ENCODE measurements at regions not wholly inside any gene's neighbourhood (a gene's known extent, or its start where the extent isn't known, plus 50 kb on each side); places are given as distances from the start of the nearest gene placed in this dataset.
A peak's percentile ranks its signal among the peaks of the same experiment; 100 is the strongest.

GRCh38 chr4:124530464-124531077 is 182.0 kb downstream of the ANKRD50 start:
- Mint-ChIP-seq H3K4me1 (peaks cover 31% of the 10 kb centered on the region), H3K36me3 (no peaks in the 10 kb centered on the region), H3K9me3 (no peaks in the 10 kb centered on the region), H3K27me3 (ENCODE audit: low read depth) (no peaks in the 10 kb centered on the region), H3K27ac (no peak overlapping the region), H3K4me3 (no peak overlapping the region)
- ATAC-seq = no peak
- TF ChIP-seq GABPB1 (CRISPR knock-in tag; IDR thresholded peaks at IDR 0.05) = peak; percentile 85
- TF ChIP-seq, protein P1, sequence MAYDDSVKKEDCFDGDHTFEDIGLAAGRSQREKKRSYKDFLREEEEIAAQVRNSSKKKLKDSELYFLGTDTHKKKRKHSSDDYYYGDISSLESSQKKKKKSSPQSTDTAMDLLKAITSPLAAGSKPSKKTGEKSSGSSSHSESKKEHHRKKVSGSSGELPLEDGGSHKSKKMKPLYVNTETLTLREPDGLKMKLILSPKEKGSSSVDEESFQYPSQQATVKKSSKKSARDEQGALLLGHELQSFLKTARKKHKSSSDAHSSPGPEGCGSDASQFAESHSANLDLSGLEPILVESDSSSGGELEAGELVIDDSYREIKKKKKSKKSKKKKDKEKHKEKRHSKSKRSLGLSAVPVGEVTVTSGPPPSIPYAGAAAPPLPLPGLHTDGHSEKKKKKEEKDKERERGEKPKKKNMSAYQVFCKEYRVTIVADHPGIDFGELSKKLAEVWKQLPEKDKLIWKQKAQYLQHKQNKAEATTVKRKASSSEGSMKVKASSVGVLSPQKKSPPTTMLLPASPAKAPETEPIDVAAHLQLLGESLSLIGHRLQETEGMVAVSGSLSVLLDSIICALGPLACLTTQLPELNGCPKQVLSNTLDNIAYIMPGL (CRISPR knock-in tag; IDR thresholded peaks at IDR 0.05) = no peak
- ChIA-PET POLR2A (no interaction called here), CTCF (no interaction called here)
- DNase-seq (ENCODE audit: low spot score) = no peak

DNA sequence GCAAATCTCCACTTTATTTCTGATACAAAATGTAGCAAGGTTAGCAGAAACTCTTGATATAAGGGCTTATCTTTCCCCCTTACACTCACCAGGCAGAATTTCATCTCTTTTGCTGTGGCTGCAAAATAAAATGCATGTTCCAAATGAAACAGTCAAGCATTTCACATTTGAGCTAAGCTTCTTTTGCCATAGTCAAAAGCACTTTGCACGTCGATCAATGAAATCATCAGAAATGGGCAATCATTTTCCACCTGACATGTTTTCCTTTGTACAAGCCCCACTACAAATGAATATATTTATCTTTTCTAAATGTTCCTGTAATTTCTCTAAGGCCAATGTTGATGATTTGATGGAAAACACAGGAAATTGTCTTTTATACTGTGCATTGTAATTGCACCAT is 178.4 kb downstream of the ANKRD50 start:
- POLR2A ChIA-PET = no interaction called here
- H3K4me1 Mint-ChIP-seq = peaks cover 12% of the 10 kb centered on the region
- no peaks in the 10 kb centered on the region for H3K36me3 Mint-ChIP-seq
- no peaks in the 10 kb centered on the region for H3K27me3 Mint-ChIP-seq (ENCODE audit: low read depth)
- no peak for DNase-seq (ENCODE audit: low spot score)
- no peak overlapping the region for H3K27ac Mint-ChIP-seq
- no peak overlapping the region for H3K4me3 Mint-ChIP-seq
- no peaks in the 10 kb centered on the region for H3K9me3 Mint-ChIP-seq
- TF ChIP-seq, protein P2, sequence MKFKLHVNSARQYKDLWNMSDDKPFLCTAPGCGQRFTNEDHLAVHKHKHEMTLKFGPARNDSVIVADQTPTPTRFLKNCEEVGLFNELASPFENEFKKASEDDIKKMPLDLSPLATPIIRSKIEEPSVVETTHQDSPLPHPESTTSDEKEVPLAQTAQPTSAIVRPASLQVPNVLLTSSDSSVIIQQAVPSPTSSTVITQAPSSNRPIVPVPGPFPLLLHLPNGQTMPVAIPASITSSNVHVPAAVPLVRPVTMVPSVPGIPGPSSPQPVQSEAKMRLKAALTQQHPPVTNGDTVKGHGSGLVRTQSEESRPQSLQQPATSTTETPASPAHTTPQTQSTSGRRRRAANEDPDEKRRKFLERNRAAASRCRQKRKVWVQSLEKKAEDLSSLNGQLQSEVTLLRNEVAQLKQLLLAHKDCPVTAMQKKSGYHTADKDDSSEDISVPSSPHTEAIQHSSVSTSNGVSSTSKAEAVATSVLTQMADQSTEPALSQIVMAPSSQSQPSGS (CRISPR knock-in tag; IDR thresholded peaks at IDR 0.05; ENCODE audit: borderline replicate concordance, low read depth) = no peak
- TF ChIP-seq ZNF232 (CRISPR knock-in tag; IDR thresholded peaks at IDR 0.05) (no peak), PRRX2 (CRISPR knock-in tag; IDR thresholded peaks at IDR 0.05) (no peak), NFE2L1 (CRISPR knock-in tag; IDR thresholded peaks at IDR 0.05) (no peak), GABPB1 (CRISPR knock-in tag; IDR thresholded peaks at IDR 0.05) (no peak), NR1H2 (CRISPR knock-in tag; IDR thresholded peaks at IDR 0.05) (no peak), CREB1 (CRISPR knock-in tag; IDR thresholded peaks at IDR 0.05) (no peak), STAT6 (CRISPR knock-in tag; conservative IDR thresholded peaks at IDR 0.05; ENCODE audit: low read depth) (no peak)
- TF ChIP-seq, protein P3, sequence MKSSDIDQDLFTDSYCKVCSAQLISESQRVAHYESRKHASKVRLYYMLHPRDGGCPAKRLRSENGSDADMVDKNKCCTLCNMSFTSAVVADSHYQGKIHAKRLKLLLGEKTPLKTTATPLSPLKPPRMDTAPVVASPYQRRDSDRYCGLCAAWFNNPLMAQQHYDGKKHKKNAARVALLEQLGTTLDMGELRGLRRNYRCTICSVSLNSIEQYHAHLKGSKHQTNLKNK (CRISPR knock-in tag; IDR thresholded peaks at IDR 0.05) = no peak
- TF ChIP-seq, protein P4, sequence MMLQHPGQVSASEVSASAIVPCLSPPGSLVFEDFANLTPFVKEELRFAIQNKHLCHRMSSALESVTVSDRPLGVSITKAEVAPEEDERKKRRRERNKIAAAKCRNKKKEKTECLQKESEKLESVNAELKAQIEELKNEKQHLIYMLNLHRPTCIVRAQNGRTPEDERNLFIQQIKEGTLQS (CRISPR knock-in tag; conservative IDR thresholded peaks at IDR 0.05) = no peak
- TF ChIP-seq, protein P5, sequence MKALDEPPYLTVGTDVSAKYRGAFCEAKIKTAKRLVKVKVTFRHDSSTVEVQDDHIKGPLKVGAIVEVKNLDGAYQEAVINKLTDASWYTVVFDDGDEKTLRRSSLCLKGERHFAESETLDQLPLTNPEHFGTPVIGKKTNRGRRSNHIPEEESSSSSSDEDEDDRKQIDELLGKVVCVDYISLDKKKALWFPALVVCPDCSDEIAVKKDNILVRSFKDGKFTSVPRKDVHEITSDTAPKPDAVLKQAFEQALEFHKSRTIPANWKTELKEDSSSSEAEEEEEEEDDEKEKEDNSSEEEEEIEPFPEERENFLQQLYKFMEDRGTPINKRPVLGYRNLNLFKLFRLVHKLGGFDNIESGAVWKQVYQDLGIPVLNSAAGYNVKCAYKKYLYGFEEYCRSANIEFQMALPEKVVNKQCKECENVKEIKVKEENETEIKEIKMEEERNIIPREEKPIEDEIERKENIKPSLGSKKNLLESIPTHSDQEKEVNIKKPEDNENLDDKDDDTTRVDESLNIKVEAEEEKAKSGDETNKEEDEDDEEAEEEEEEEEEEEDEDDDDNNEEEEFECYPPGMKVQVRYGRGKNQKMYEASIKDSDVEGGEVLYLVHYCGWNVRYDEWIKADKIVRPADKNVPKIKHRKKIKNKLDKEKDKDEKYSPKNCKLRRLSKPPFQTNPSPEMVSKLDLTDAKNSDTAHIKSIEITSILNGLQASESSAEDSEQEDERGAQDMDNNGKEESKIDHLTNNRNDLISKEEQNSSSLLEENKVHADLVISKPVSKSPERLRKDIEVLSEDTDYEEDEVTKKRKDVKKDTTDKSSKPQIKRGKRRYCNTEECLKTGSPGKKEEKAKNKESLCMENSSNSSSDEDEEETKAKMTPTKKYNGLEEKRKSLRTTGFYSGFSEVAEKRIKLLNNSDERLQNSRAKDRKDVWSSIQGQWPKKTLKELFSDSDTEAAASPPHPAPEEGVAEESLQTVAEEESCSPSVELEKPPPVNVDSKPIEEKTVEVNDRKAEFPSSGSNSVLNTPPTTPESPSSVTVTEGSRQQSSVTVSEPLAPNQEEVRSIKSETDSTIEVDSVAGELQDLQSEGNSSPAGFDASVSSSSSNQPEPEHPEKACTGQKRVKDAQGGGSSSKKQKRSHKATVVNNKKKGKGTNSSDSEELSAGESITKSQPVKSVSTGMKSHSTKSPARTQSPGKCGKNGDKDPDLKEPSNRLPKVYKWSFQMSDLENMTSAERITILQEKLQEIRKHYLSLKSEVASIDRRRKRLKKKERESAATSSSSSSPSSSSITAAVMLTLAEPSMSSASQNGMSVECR (CRISPR knock-in tag; IDR thresholded peaks at IDR 0.05; ENCODE audit: borderline replicate concordance) = no peak
- TF ChIP-seq, protein P6, sequence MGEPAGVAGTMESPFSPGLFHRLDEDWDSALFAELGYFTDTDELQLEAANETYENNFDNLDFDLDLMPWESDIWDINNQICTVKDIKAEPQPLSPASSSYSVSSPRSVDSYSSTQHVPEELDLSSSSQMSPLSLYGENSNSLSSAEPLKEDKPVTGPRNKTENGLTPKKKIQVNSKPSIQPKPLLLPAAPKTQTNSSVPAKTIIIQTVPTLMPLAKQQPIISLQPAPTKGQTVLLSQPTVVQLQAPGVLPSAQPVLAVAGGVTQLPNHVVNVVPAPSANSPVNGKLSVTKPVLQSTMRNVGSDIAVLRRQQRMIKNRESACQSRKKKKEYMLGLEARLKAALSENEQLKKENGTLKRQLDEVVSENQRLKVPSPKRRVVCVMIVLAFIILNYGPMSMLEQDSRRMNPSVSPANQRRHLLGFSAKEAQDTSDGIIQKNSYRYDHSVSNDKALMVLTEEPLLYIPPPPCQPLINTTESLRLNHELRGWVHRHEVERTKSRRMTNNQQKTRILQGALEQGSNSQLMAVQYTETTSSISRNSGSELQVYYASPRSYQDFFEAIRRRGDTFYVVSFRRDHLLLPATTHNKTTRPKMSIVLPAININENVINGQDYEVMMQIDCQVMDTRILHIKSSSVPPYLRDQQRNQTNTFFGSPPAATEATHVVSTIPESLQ (CRISPR knock-in tag; IDR thresholded peaks at IDR 0.05) = no peak
- CTCF ChIA-PET = no interaction called here
- ATAC-seq = no peak

Measured in WTC11 (cell line).